ENCODE measurements at regions not wholly inside any gene's neighbourhood (a gene's known extent, or its start where the extent isn't known, plus 50 kb on each side); places are given as distances from the start of the nearest gene placed in this dataset.

- no peak for DNase-seq (ENCODE audit: low read depth, low spot score)
These were observed 353.9 kb upstream of the TBX3 start for GRCh38 chr12:115037830-115038229.

GRCh38 chr12:115035535-115036107 lies 351.6 kb upstream of the TBX3 start:
- DNase-seq (ENCODE audit: low read depth, low spot score): peak; percentile 88

GRCh38 chr12:115032521-115032920 lies 348.5 kb upstream of the TBX3 start:
- DNase-seq (ENCODE audit: low read depth, low spot score): no peak

DNA sequence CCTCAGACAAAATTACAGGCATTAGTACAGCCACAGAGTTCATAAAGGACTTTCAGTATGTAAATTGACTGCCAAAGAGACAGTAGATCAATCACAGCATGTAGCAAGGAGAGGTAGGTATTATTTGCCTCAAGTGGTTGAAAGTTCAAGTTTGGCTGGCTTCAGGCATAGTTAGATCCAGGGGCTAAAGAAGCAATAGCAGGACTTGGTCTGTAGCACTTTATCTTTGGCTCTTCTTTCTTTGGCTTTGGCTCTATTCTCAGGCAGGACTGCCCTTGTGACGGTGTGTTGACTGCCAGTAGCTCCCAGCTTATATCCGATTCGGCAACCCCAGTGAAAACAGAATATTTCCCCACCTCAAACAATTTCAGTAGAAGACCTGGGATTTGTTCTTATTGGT lies 346.0 kb upstream of the TBX3 start:
- no peak for DNase-seq (ENCODE audit: low read depth, low spot score)

DNA sequence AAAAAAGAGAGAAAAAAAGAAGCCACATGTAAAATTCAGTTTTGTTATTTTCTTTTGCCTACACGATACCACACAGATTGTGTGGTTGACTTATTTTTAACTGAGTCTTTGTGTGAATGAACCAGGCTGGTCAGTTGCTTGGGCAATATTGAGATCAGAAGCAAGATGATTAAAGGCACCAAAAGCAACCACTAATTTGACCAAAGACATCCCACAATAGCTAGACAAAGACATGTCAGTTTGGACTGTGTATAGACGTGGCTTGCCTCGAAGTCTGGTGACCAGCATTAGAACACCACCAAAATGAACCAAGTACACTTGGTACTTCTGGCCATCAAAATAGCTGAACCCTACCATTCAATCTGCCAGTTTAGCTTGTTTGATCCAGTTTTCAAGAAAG lies 340.6 kb upstream of the TBX3 start:
- DNase-seq (ENCODE audit: low read depth, low spot score): no peak

GRCh38 chr12:115023279-115024265 lies 339.6 kb upstream of the TBX3 start:
- no peak for DNase-seq (ENCODE audit: low read depth, low spot score)

DNA sequence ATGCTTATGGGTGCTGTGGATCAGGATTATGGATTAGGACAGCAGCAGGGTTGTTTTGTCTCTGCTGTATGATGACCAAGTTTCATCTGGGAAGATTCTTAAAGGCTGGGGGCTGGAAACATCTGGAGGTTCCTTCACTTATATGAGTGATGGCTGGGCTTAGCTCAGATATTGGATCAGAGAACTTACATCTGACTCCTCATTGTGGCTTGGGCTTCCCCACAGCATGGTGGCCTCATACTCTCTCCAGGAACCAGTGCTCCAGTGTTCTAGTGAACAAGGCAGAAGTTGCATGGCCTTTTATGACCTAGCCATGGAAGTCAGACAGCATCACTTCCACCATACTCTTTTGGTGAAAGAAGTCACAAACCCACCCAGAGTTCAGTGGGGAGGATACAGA lies 336.1 kb upstream of the TBX3 start:
- DNase-seq (ENCODE audit: low read depth, low spot score): no peak

DNA sequence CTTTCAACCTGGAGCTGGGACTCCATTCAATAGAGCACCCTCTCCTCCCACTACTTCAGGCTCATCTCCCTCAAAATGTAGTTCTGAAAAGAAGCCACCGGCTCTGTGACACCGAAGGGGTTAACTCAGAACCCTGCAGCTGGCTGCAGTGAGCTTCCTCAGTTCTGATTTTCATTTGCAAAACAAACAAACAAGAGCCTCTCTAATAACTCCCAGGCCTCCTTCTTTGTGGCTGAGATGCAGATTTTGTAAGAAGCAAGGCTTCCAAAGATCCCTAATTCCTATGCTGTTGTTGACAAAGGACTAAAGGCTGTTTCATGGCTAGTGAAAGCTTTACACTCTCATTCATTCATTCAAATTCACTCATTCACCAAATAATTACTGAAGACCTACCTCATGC lies 333.4 kb upstream of the TBX3 start:
- no peak for DNase-seq (ENCODE audit: low read depth, low spot score)

DNA sequence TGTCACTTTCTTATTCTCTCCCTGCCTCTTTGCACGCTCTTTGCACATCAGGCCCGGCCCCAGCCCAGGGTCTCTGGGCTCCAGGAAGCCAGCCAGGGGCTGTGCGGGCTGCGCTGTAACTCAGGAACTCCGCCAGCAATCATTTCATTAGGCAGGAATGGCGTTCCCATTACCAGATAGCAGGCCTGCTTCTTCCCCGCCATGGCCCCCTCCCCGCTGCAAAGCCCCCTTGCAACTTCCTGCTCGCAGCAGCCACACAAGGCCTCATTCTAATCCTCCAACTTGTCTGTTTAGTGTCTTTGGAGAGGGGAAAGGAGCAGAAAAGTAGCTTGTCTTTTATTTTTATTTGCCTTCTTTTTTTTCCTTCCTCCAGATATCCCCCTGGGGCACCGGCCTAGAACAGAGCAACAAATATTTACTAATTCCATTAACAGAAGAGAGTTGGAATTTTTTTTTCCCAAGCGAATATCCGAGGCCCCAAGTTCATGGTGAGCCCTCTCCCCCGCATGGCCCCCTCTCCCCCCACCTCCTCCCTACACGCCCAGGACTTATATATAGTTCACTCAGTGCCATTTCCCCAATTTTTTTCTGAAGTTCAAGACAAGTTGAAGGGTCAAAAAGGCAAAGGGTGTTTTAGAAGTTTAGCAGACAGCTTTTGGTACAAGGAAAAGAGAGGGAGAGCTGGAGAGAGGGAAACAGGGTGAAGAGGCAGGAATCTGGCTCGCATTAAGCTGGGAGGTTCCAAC lies 329.4 kb upstream of the TBX3 start:
- DNase-seq (ENCODE audit: low read depth, low spot score): peak; percentile 63

GRCh38 chr12:115012861-115013235 lies 328.9 kb upstream of the TBX3 start:
- no peak for DNase-seq (ENCODE audit: low read depth, low spot score)

- DNase-seq (ENCODE audit: low read depth, low spot score): no peak
These were observed 327.7 kb upstream of the TBX3 start for GRCh38 chr12:115011703-115012102.

DNA sequence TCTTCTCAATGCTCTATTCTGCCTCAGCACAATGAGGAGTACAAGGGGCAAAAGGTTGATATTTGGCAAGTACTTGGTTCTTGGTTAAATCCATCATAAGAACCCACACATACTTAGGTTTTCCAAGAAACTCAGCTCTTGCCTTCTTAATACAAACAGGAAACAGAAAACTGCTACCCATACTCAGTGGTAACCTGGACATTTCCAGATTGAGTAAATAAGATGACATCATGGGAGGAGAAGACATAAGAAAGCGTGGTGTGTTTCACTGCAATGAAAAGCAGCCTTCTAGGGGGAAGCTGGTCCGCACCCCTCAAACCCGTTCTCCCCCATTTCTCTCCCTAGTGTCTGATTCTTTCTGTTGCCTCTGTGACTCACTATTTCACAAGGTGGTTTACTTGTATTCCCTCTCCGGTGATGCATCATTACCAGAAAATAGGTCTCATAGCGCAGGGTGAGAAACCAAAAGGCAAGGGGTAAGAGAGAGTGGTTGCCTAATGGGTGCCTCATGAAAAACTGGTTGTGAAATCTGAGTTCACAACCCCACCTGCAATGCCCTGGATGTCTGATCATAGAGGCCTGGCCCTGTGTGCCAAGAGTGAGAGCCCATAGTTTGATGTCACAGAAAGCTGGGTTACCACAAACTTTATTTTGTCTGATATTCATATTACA lies 326.5 kb upstream of the TBX3 start:
- DNase-seq (ENCODE audit: low read depth, low spot score): no peak

DNA sequence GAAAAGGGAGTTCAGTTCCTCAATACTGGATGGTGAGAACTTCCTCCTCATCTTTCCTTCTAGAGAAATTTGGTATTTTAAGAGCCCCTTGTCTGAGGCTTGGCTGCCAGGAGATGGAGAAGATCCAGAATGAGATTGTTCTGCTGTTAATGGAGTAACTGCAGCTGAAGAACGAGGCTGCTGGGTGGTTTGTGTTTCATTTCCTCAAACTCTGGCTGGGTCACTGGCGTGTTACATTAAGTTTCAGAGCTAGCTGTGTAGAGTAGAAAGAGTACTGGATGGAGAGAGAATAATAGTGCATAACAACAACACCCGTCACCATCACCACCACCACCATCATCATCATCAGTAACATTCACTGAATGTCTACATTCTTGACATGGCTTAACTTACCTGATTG lies 325.0 kb upstream of the TBX3 start:
- DNase-seq (ENCODE audit: low read depth, low spot score): no peak

DNA sequence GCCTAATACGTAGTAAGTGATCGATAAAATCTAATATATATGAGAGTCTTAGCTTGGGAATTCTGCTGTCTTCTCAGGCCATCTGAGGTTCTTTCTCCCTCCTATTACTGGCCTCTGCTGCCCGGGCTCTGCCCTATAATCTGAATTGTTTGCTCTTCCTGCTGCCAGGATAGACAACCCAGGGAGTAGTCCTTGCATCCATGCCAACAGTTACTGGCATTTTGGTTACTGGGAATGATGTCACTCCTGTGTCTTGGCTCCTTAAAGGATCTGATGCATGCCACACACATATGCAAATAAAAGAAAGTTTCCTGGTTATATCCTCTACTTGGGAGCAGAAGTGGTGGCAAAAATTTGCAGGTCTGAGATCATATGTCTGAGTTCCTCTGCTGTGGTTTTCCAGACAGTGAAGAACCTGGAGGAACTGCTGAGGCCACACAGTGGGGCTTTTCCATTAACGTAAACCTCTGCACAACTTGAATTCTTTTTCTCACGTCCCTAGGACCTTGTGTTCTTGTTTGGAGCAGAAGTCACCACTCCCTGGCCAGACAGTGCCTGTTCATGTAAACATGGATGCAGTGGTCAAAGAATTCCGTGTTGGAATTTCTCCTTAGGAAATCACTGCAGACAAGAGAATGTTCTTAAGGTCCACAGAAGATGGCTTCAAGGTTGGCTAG lies 320.6 kb upstream of the TBX3 start:
- DNase-seq (ENCODE audit: low read depth, low spot score): no peak

- no peak for DNase-seq (ENCODE audit: low read depth, low spot score)
These were observed 318.5 kb upstream of the TBX3 start for GRCh38 chr12:115002434-115002833.

DNA sequence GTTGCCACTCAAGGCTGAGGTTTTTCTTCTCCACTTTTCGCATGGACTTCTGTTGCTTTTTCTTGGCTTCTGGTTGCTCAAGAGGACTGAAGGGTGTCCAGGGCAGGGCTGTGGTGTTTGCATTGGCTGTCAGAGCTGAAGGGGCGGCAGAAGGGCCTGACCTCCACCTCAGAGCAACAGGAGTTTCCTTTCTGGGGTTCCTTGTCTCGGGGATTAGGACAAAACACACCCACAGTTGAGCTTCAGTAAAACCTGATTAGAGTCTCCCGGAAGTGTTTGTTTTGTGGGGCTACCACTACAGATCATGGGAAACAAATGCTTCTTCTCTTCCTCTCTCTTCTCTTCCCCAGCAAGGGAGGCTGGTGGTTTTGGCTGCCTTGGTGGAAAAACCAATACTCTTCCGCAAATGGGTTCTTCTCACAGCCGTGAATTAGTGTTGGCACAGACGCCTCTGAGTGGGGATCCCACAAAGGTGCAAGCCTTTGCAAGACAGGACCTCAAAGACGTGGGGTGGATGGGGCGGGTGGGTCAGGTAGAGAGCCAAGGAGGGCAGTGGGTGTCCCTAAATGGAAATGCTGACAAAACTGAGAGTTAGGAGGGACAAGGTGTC lies 317.7 kb upstream of the TBX3 start:
- DNase-seq (ENCODE audit: low read depth, low spot score): no peak

DNA sequence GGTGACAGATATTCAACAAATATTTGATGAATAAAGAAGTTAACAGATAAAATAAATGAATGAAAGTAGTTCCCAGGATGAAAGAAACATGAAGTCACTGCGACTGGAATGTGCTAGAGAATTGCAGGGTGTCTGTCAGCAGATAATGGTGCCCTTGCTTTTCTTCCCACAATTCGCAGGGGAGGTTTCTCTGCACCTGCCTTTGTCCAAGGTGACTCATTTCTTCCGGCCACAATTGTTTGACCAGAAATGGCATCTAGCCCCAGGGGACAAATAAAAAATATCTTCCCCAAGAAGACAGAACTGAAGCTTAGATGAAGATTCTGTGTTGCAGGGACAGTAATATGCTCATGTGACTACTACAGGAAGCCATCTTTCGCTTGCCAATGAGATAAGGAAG lies 316.1 kb upstream of the TBX3 start:
- DNase-seq (ENCODE audit: low read depth, low spot score): peak; percentile 56

DNA sequence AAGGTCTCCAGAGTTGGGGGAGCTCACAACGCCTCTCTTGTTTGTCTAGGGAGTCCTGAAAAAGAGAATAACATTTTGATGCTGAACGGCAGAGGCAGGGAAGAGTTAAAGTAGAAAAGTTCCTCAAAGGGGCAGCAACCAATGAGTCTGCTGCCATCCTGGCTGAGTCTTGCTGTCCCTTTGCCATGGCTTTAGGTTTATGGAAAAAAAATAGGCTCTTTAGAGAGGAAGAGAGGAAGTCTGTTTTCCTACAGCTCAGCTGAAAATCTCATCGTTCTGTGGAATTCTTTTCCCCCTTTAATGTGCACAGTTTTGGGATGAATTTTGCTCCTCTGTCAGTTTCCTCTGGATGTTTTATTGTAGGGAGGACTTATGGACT lies 314.8 kb upstream of the TBX3 start:
- no peak for DNase-seq (ENCODE audit: low read depth, low spot score)

- DNase-seq (ENCODE audit: low read depth, low spot score): no peak
These were observed 314.3 kb upstream of the TBX3 start for GRCh38 chr12:114998118-114998749.

- no peak for DNase-seq (ENCODE audit: low read depth, low spot score)
These were observed 312.4 kb upstream of the TBX3 start for GRCh38 chr12:114996382-114996781.

DNA sequence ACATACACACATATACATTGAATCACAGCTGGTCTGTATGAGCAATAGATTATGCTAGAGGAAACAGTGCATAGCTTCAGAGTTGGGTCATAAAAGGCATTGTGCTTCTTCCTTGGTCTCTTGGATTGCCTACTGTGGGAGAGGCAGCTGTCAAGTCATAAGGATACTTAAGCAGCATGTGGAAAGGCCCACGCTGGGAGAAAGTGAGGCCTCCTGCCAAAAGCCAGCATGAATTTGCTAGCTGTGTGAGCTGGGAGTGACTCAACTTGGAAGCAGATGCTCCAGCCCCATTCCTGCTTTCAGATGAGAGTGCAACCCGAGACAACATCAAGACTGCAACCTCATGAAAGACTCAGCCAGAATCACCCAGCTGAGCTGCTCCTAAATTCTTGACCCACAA lies 311.9 kb upstream of the TBX3 start:
- no peak for DNase-seq (ENCODE audit: low read depth, low spot score)
